Vagina (tissue), 2 donors: ENCODE measurements at regions not wholly inside any gene's neighbourhood (a gene's known extent, or its start where the extent isn't known, plus 50 kb on each side); places are given as distances from the start of the nearest gene placed in this dataset.
"Not testable (repeated sequence)": the region's sequence is repeated elsewhere in the genome, so short reads cannot be mapped to it uniquely, and the experiment has no call there.

Experiments used
- DNase-seq, 2 donors: peaks; one replicate each; pipeline ENCODE4 v3.0.0-alpha.2; 2017; ENCODE audit errors: extremely low spot score in 2 of 2
- H3K27ac ChIP-seq: fragments of 200-600 bp; sonication (generic); one replicate; pipeline ENCODE4 v1.5.1; 2019
- H3K27me3 ChIP-seq: fragments of 200-600 bp; sonication (generic); one replicate; pipeline ENCODE4 v1.5.1; 2019
- H3K36me3 ChIP-seq, 2 donors: fragments of 200-600 bp; sonication (generic); one replicate each; pipeline ENCODE4 v1.5.1; 2017 to 2019
- H3K4me1 ChIP-seq: fragments of 200-600 bp; sonication (generic); one replicate; pipeline ENCODE4 v1.5.1; 2019
- H3K4me3 ChIP-seq, 2 donors: fragments of 200-600 bp; sonication (generic); 1 replicate in 1 of 2; 2 replicates in 1 of 2; pipeline ENCODE4 v1.5.1; 2016 to 2019
- H3K9me3 ChIP-seq: fragments of 200-600 bp; sonication (generic); one replicate; pipeline ENCODE4 v1.5.1; 2019
- POLR2A ChIP-seq, 2 donors: fragments of 450-650 bp; IDR thresholded peaks; one replicate each; pipeline ENCODE4 v1.6.1; 2017; ENCODE audit warnings: antibody characterized with exemption in 2 of 2, mild to moderate bottlenecking in 2 of 2, moderate library complexity in 2 of 2
- POLR2AphosphoS5 ChIP-seq, 2 donors: sonication (generic); formaldehyde crosslinking; IDR thresholded peaks; one replicate each; pipeline ENCODE4 v1.9.0; 2017; ENCODE audit warnings: antibody characterized with exemption in 2 of 2, mild to moderate bottlenecking in 2 of 2, low read depth in 1 of 2; ENCODE audit not compliant: insufficient read depth in 1 of 2
- intact Hi-C: fragments of 100-400 bp; cut with DNase I; formaldehyde crosslinking; loops from one replicate; pipeline ENCODE4 v1.15.1; 2023
- TF ChIP-seq, protein P1 (sequence below), 3 experiments: fragments of 450-650 bp in 2 of 3; fragments of 200-600 bp in 1 of 3; sonication (generic) in 1 of 3; IDR thresholded peaks; one replicate each; pipeline ENCODE4 v1.5.1; 2017 to 2019; ENCODE audit warnings: antibody characterized with exemption in 3 of 3, mild to moderate bottlenecking in 2 of 3, moderate library complexity in 2 of 3

DNA sequence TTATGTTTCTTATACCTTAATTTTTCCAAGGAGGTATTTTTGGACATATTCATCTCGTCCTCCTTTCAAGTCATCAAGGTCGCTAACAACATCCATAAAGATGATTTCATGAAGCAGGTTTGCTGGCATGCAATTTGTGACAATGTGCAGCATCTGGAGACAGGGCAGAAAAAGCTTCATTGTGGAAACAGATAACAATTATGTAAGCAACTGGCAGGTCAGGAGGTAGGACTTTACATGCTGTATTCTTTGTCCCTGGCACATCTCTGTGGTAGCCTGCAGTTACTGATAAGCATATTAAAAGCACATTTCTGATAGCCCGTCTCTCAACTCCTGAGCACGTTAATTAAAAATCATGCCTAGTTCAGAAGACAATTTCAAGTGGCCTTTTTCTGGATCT, 156.8 kb downstream of the LEPR start:
- intact Hi-C loops = no loop called here
- Histone ChIP-seq H3K36me3 (no peaks in the 10 kb centered on the region), H3K4me1 (no peaks in the 10 kb centered on the region), H3K27me3 (no peaks in the 10 kb centered on the region), H3K4me3 (no peak overlapping the region), H3K27ac (no peak overlapping the region), H3K9me3 (no peaks in the 10 kb centered on the region)
- DNase-seq = no peak
- TF ChIP-seq POLR2A (IDR thresholded peaks at IDR 0.05) = no peak
- TF ChIP-seq, protein P1, sequence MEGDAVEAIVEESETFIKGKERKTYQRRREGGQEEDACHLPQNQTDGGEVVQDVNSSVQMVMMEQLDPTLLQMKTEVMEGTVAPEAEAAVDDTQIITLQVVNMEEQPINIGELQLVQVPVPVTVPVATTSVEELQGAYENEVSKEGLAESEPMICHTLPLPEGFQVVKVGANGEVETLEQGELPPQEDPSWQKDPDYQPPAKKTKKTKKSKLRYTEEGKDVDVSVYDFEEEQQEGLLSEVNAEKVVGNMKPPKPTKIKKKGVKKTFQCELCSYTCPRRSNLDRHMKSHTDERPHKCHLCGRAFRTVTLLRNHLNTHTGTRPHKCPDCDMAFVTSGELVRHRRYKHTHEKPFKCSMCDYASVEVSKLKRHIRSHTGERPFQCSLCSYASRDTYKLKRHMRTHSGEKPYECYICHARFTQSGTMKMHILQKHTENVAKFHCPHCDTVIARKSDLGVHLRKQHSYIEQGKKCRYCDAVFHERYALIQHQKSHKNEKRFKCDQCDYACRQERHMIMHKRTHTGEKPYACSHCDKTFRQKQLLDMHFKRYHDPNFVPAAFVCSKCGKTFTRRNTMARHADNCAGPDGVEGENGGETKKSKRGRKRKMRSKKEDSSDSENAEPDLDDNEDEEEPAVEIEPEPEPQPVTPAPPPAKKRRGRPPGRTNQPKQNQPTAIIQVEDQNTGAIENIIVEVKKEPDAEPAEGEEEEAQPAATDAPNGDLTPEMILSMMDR (IDR thresholded peaks at IDR 0.05) = no peak

DNA sequence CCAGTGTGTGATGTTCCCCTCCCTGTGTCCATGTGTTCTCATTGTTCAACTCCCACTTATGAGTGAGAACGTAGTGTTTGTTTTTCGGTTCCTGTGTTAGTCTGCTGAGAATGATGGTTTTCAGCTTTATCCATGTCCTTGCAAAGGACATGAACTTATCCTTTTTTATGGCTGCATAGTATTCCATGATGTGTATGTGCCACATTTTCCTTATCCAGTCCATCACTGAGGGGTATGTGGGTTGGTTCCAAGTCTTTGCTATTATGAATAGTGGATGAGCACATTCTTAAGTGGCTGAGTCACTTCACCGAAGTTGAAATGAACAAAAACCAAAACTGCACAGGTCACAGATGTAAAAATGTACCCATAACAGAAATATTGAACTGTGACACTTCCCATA, 157.5 kb downstream of the LEPR start:
- H3K9me3 ChIP-seq, H3K27ac ChIP-seq, DNase-seq, H3K36me3 ChIP-seq, H3K27me3 ChIP-seq, intact Hi-C loops, H3K4me3 ChIP-seq, H3K4me1 ChIP-seq: not testable (repeated sequence)

DNA sequence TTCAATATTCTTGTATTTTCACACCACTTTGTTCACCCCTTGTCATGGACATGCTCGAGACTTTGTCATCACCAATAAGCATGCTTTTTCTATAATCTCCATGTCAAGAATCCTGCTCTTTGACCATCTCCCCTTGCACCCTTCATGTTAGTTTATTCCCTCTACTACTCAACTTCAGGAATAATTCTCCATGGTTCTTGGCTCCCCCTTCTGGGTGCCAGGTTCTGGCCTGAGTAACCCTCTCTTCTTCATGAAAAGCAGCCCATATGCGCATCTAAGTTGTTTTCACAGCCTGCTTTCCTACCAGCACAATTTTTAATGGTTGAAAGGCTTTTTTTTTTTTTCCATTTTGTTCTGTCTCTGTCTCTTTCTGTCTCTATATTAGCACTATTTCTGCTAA, 160.7 kb downstream of the LEPR start:
- no peak overlapping the region for H3K4me3 ChIP-seq
- intact Hi-C loops = no loop called here
- H3K36me3 ChIP-seq = no peaks in the 10 kb centered on the region
- TF ChIP-seq, protein P1 (IDR thresholded peaks at IDR 0.05) = no peak
- TF ChIP-seq POLR2AphosphoS5 (IDR thresholded peaks at IDR 0.05; ENCODE audit: insufficient read depth in 1 of 2, low read depth in 1 of 2) (no peak), POLR2A (IDR thresholded peaks at IDR 0.05) (no peak)
- H3K27me3 ChIP-seq = no peaks in the 10 kb centered on the region
- DNase-seq = no peak
- no peaks in the 10 kb centered on the region for H3K9me3 ChIP-seq
- H3K27ac ChIP-seq = no peak overlapping the region
- no peaks in the 10 kb centered on the region for H3K4me1 ChIP-seq

DNA sequence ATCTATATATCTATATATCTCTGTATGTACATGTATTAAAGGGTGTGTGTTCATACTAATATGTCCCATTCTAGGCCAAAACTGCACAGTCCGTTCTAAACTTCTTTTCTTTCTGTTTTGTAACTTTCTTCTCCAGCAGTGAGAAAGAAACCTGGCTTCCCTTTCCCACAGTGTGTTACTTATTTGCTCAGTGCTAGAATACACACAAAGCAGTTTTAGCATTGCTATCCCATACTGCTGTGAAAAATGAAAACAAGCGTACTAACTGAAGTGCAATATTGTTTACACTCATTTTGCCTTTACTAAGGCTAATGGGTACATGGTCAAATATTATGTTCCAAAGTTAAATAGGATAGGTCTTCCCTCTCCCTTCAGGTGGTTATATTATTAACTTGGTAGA, 163.9 kb downstream of the LEPR start:
- Histone ChIP-seq H3K9me3 (no peaks in the 10 kb centered on the region), H3K4me1 (no peaks in the 10 kb centered on the region), H3K27ac (no peak overlapping the region), H3K4me3 (no peak overlapping the region), H3K27me3 (no peaks in the 10 kb centered on the region), H3K36me3 (no peaks in the 10 kb centered on the region)
- TF ChIP-seq, protein P1 (IDR thresholded peaks at IDR 0.05) = no peak
- TF ChIP-seq POLR2A (IDR thresholded peaks at IDR 0.05) = no peak
- TF ChIP-seq POLR2AphosphoS5 (IDR thresholded peaks at IDR 0.05; ENCODE audit: insufficient read depth in 1 of 2, low read depth in 1 of 2) = no peak
- intact Hi-C loops = no loop called here
- no peak for DNase-seq

DNA sequence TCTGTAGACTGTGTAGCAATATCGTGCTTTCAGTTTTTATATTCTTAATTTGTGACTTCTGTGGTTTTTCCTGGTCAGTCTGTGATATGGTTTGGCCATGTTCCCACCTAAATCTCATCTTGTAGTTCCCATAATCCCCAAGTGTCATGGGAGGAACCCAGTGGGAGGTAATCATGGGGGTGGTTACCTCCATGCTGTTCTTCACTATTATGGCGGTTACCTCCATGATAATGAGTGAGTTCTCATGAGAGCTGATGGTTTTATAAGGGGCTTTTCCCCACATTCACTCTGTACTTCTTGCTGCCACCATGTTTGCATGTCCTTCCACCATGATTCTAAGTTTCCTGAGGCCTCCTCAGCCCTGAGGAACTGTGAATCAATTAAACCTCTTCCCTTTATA, 169.8 kb downstream of the LEPR start:
- TF ChIP-seq POLR2AphosphoS5 (IDR thresholded peaks at IDR 0.05; ENCODE audit: insufficient read depth in 1 of 2, low read depth in 1 of 2) (no peak), POLR2A (IDR thresholded peaks at IDR 0.05) (no peak)
- TF ChIP-seq, protein P1 (IDR thresholded peaks at IDR 0.05) = no peak
- DNase-seq = no peak
- H3K9me3 ChIP-seq = no peaks in the 10 kb centered on the region
- H3K27me3 ChIP-seq = no peaks in the 10 kb centered on the region
- no peak overlapping the region for H3K4me3 ChIP-seq
- H3K27ac ChIP-seq = no peak overlapping the region
- no peaks in the 10 kb centered on the region for H3K4me1 ChIP-seq
- H3K36me3 ChIP-seq = no peaks in the 10 kb centered on the region
- intact Hi-C loops = no loop called here

DNA sequence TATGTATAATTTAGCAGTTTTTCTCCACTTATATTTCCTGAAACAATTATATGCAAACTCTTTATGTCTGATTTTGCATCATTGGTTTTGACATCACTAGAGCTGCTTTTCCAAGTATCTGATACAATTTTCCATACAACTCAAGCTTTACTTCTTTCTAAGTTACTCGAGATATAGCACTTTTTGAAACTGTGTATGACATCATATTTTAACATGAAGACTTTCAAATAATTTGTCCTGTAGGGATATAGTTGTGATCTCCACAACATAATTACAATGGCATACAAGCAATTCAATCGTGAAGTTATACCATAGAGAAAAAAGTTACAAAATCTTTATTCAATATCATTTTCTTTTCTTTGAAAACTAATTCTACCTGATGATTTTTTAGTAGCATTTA, 173.0 kb downstream of the LEPR start:
- intact Hi-C loops = no loop called here
- Histone ChIP-seq H3K27me3 (no peaks in the 10 kb centered on the region), H3K4me1 (no peaks in the 10 kb centered on the region), H3K9me3 (no peaks in the 10 kb centered on the region), H3K4me3 (no peak overlapping the region), H3K36me3 (no peaks in the 10 kb centered on the region), H3K27ac (no peak overlapping the region)
- DNase-seq = no peak
- no peak for TF ChIP-seq POLR2A (IDR thresholded peaks at IDR 0.05)
- no peak for TF ChIP-seq POLR2AphosphoS5 (IDR thresholded peaks at IDR 0.05; ENCODE audit: insufficient read depth in 1 of 2, low read depth in 1 of 2)
- TF ChIP-seq, protein P1 (IDR thresholded peaks at IDR 0.05) = no peak
